ENCODE measurements at regions not wholly inside any gene's neighbourhood (a gene's known extent, or its start where the extent isn't known, plus 50 kb on each side); places are given as distances from the start of the nearest gene placed in this dataset.

DNA sequence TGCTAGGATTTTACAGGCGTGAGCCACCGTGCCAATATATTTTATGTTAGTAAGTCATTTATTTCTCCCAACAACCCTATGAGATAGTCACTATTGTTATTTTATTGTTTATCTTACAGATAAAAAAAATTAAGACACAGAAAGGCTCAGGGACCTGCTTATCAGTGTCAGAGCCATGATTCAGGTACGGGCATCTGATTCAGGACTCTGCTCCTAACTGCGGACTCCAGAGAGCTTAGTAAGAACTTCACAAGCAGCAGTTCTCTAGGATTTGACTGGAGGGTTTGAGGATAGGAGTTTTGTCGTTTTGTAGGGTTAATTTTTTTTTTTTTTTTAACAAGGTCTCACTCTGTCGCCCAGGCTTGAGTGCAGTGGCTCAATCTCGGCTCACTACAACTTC lies 174.2 kb downstream of the BCL11A start:
- Histone ChIP-seq H3K9me2 (replicated peaks; ENCODE audit: insufficient read depth, low read length) (no peaks in the 10 kb centered on the region), H3F3A (ENCODE audit: insufficient read depth, low read length) (no peaks in the 10 kb centered on the region), H3K4me2 (ENCODE audit: low read depth, low read length) (no peak overlapping the region), H4K20me1 (ENCODE audit: insufficient read depth, low read length) (no peaks in the 10 kb centered on the region), H3K36me3 (replicated peaks; ENCODE audit: insufficient read depth, low read length) (no peaks in the 10 kb centered on the region), H3K4me3 (ENCODE audit: low read length) (no peak overlapping the region), H3K9me3 (replicated peaks; ENCODE audit: insufficient read depth, low read length) (no peaks in the 10 kb centered on the region), H3K4me1 (ENCODE audit: low read length) (no peaks in the 10 kb centered on the region), H3K79me2 (ENCODE audit: low read length) (no peaks in the 10 kb centered on the region), H3K27ac (ENCODE audit: low read length) (no peak overlapping the region), H3K9ac (ENCODE audit: low read length) (no peak overlapping the region), H2AFZ (ENCODE audit: low read length) (0 out of 2 replicates have a peak overlapping the region, but pooled peaks have one; percentile 16), H3K27me3 (replicated peaks; ENCODE audit: insufficient read depth, low read length) (no peaks in the 10 kb centered on the region)
- no peak for TF ChIP-seq EZH2phosphoT487 (IDR thresholded peaks at IDR 0.05; ENCODE audit: low read length)
- TF ChIP-seq EZH2 (optimal IDR thresholded peaks at IDR 0.05; ENCODE audit: low read depth, low read length), result no peak
- TF ChIP-seq, protein P1, sequence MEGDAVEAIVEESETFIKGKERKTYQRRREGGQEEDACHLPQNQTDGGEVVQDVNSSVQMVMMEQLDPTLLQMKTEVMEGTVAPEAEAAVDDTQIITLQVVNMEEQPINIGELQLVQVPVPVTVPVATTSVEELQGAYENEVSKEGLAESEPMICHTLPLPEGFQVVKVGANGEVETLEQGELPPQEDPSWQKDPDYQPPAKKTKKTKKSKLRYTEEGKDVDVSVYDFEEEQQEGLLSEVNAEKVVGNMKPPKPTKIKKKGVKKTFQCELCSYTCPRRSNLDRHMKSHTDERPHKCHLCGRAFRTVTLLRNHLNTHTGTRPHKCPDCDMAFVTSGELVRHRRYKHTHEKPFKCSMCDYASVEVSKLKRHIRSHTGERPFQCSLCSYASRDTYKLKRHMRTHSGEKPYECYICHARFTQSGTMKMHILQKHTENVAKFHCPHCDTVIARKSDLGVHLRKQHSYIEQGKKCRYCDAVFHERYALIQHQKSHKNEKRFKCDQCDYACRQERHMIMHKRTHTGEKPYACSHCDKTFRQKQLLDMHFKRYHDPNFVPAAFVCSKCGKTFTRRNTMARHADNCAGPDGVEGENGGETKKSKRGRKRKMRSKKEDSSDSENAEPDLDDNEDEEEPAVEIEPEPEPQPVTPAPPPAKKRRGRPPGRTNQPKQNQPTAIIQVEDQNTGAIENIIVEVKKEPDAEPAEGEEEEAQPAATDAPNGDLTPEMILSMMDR (IDR thresholded peaks at IDR 0.05; ENCODE audit: low read length), result no peak
- no peak for DNase-seq

DNA sequence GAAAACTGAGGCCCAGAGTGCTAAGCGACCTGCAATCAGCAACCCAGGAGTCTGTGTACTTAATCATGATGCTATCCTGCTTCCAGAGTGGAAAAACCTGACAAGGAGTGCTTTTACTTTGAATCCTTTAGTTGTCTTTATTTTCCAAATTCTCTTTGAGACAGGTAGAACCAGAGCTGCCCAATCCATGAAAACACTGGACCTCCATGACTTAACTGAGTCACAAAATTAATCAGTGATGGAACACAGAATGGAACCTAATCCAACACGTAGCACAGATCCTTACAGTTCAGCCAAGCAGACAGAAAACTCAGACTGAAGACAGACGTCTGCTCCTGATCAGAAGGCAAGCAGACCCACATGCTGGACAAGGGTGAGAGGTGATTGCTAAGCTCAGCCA lies 175.6 kb downstream of the BCL11A start:
- Histone ChIP-seq H3K36me3 (replicated peaks; ENCODE audit: insufficient read depth, low read length) (no peaks in the 10 kb centered on the region), H3K9me2 (replicated peaks; ENCODE audit: insufficient read depth, low read length) (no peaks in the 10 kb centered on the region), H3F3A (ENCODE audit: insufficient read depth, low read length) (no peaks in the 10 kb centered on the region), H3K4me2 (ENCODE audit: low read depth, low read length) (no peak overlapping the region), H3K79me2 (ENCODE audit: low read length) (no peaks in the 10 kb centered on the region), H3K9me3 (replicated peaks; ENCODE audit: insufficient read depth, low read length) (no peaks in the 10 kb centered on the region), H3K27me3 (replicated peaks; ENCODE audit: insufficient read depth, low read length) (no peaks in the 10 kb centered on the region), H3K27ac (ENCODE audit: low read length) (no peak overlapping the region), H2AFZ (ENCODE audit: low read length) (no peak overlapping the region), H3K4me3 (ENCODE audit: low read length) (no peak overlapping the region), H3K4me1 (ENCODE audit: low read length) (no peaks in the 10 kb centered on the region), H4K20me1 (ENCODE audit: insufficient read depth, low read length) (no peaks in the 10 kb centered on the region), H3K9ac (ENCODE audit: low read length) (no peak overlapping the region)
- TF ChIP-seq EZH2 (optimal IDR thresholded peaks at IDR 0.05; ENCODE audit: low read depth, low read length) (no peak), EZH2phosphoT487 (IDR thresholded peaks at IDR 0.05; ENCODE audit: low read length) (no peak)
- TF ChIP-seq, protein P1 (IDR thresholded peaks at IDR 0.05; ENCODE audit: low read length), result no peak
- no peak for DNase-seq

DNA sequence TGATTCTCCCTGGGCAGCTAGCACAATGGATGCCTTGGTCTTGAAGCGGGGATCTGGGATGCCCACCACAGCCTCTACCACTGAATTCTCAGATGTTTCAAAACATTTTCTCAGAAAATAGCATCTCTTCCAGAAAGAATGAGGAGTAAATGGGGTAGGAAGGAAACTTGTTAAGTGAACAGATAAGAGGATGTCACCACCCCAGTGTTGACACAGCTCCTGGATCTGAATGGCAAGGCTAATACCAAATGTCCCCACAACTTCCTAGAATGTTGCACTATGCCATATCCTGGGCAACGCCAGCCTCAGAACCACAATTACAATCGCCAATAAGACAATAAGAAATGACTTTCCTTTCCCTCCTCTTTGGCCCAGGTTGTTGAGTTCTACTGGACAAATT lies 177.2 kb downstream of the BCL11A start:
- Histone ChIP-seq H3K27ac (ENCODE audit: low read length) (no peak overlapping the region), H3K9me3 (replicated peaks; ENCODE audit: insufficient read depth, low read length) (no peaks in the 10 kb centered on the region), H3K36me3 (replicated peaks; ENCODE audit: insufficient read depth, low read length) (no peaks in the 10 kb centered on the region), H3K9me2 (replicated peaks; ENCODE audit: insufficient read depth, low read length) (no peaks in the 10 kb centered on the region), H3K79me2 (ENCODE audit: low read length) (no peaks in the 10 kb centered on the region), H3K4me3 (ENCODE audit: low read length) (no peak overlapping the region), H3F3A (ENCODE audit: insufficient read depth, low read length) (no peaks in the 10 kb centered on the region), H3K4me1 (ENCODE audit: low read length) (no peaks in the 10 kb centered on the region), H3K27me3 (replicated peaks; ENCODE audit: insufficient read depth, low read length) (no peaks in the 10 kb centered on the region), H4K20me1 (ENCODE audit: insufficient read depth, low read length) (no peaks in the 10 kb centered on the region), H3K9ac (ENCODE audit: low read length) (no peak overlapping the region), H2AFZ (ENCODE audit: low read length) (no peak overlapping the region), H3K4me2 (ENCODE audit: low read depth, low read length) (no peak overlapping the region)
- no peak for DNase-seq
- TF ChIP-seq EZH2 (optimal IDR thresholded peaks at IDR 0.05; ENCODE audit: low read depth, low read length), result no peak
- TF ChIP-seq, protein P1 (IDR thresholded peaks at IDR 0.05; ENCODE audit: low read length), result no peak
- no peak for TF ChIP-seq EZH2phosphoT487 (IDR thresholded peaks at IDR 0.05; ENCODE audit: low read length)

Measured in MM.1S (cell line).